ENCODE measurements at regions not wholly inside any gene's neighbourhood (a gene's known extent, or its start where the extent isn't known, plus 50 kb on each side); places are given as distances from the start of the nearest gene placed in this dataset.

GRCh38 chr11:39968071-39968470, 1491.4 kb downstream of the LRRC4C start:
- TF ChIP-seq CTCF (IDR thresholded peaks at IDR 0.05; ENCODE audit: low read depth, low read length) (no peak), EZH2phosphoT487 (IDR thresholded peaks at IDR 0.05; ENCODE audit: low read depth) (no peak)
